Stimulated activated naive CD4-positive, alpha-beta T cell treated with Interleukin-2 at 50 U/mL for 16 hours (primary cell): ENCODE measurements at regions not wholly inside any gene's neighbourhood (a gene's known extent, or its start where the extent isn't known, plus 50 kb on each side); places are given as distances from the start of the nearest gene placed in this dataset.

ENCODE experiments used
- DNase-seq: peaks from one replicate; lab custom pipeline; 2025; lab: John Stamatoyannopoulos, UW

DNA sequence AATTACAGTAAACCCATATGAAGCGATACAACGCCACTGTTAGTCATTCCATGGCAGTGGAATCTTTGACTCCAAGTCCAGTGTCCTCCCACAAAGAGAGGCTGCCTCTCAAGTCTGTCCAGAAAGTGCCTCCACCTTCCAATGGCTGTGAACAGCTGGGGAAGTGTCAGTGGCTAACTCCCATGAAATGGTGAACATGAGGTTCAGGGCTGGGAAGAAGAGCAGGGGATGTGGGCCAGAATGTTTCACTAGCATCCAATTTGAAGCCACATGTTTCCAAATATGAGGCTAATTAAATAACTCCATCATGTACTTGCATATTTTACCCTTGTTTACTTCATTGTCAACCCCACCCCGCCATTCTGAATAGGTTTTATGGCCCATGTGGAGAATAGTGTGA lies 53.1 kb upstream of the CHST15 start:
- DNase-seq, result no peak

DNA sequence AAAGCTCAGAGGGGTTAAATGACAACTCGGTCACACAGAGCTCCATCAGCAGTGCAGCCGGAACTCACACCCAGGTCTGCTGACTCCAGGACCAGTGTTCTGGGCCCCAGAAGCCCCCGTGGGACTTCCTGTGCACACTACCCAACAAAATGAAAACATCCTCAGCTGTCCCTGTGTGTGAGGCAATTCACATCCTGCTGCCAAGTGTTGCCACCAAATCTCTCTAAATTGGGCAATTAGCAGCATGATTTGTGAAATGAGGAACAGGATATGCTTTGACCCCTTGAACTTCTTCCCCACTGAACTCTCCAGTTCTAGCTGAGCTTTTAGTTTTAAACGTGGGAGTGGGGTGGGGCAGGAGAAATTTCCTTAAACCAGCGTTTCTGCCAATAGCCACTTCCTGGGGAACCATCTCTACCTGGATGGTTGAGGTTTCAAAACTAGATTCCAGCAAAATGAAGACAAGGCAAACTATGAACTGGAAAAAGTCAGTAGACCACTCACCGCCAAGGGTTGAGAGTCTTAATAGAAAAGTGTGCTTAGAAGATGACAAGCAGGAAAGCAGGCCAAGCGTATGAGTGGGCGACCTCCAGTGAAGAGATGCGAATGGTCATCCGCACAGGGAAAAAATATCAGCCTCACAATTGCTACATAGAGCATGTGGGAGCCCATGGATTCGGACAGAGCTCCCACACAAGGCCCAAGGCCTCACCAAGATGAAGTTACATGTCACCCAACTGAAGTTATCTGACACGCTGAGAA lies 51.9 kb upstream of the CHST15 start:
- DNase-seq, result no peak

DNA sequence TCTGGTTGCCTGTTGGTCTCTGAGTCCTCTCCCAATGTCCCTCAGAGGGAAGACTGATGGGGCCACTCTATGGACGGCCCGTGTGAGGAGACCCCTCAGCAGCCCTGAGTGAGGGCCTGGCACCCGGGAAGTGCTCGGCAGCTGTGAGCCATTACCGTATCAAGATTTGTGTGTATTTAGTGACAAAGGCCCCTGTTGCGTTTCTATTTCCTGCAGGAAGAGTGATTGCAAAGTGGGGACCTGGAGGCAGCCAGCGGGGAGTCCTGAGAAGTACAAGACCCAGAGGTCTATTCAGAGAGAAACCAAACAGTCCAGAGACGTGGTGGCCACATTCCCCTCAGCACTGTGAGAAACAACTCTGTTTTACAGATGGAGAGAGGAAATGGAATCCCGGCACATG lies 51.1 kb upstream of the CHST15 start:
- DNase-seq, result no peak

DNA sequence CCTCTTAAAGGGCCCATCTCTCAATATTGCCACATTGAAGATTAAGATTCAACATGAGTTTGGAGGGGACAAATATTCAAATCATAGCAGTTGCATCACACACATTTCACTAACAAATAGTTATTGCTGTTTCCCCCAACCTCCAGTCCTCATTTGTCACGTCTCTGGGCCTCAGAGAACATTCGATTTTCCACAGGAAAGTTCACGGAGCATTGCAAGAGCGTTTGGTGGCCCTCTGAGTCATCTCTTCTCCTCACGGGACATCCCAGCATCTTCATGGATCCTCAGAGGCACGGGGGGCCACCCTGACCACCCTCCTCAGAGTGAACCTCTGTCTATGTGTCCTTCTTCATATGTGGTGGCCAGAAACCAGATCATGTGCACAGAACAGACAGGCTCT lies 50.3 kb upstream of the CHST15 start:
- no peak for DNase-seq
